ENCODE measurements at regions not wholly inside any gene's neighbourhood (a gene's known extent, or its start where the extent isn't known, plus 50 kb on each side); places are given as distances from the start of the nearest gene placed in this dataset.

GRCh38 chr2:104045071-104045470 lies 808.8 kb upstream of the POU3F3 start:
- no peak for DNase-seq (ENCODE audit: low read depth)

- no peak for DNase-seq (ENCODE audit: low read depth)
Observed at GRCh38 chr2:104046466-104046865, 807.4 kb upstream of the POU3F3 start.

DNA sequence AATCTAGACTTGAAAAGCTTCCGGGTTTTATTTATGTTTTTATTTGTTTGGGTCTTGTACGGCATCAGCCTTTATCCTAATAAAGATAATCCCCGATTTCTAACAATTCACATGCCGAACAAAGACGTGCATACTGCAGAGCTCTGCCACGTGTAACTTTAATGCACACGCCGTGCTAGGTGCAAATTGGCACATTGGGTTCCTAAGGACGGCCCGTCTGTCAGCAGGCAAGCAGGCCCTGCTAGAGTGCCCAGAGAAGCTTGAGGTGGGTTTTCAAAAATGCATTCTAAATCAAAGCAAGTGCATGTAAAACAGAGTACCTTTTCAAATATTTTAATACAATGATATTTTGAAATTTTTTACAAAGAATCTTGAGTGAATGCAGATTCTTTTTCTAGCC lies 806.4 kb upstream of the POU3F3 start:
- no peak for DNase-seq (ENCODE audit: low read depth)

DNA sequence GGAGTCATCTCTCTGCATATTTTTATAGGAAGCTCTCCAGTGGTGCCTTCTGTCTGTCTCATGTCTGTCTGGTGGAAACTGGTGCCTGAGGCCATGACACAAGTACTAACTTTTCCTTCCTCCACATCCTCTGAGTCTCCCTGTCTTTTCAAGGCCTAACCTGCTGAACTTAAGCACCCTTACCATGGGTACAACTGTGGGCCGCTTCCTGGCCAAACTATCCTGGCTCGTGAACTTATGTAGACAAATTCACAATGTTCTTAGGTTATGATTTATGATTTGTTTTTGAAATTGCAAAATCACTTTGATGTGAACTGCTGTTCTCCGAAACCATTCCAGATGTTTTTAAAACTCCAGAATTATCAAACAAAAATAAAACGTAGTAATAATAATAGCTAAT lies 804.5 kb upstream of the POU3F3 start:
- no peak for DNase-seq (ENCODE audit: low read depth)

- no peak for DNase-seq (ENCODE audit: low read depth)
Observed at GRCh38 chr2:104049981-104050380, 803.9 kb upstream of the POU3F3 start.

DNA sequence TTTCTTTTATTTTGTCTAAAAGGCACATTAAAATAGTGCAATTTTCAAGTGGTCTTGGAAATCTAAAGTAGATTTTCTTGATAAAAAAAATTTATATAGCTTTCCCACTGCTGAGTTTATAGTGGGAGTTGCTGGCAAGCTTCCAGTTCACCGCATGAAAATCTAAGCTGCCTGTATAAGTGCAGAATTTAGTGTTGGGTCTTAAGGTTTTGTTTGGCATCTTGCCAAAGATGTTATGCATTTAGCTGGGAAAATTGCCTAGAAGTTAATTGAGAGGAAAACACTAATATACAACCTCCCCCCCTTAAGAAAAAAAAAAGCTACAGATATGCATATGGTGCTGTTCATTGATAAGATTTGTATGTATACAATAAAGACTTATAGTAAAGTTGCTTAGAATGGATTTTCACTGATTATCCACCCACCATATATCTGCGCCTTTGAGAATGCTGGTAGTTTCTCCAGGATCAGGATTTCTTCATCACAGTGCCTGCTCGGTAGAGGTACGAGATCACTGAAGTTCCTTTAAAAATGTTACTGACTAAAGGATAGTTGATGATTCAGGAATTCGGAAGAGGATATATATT lies 803.2 kb upstream of the POU3F3 start:
- no peak for DNase-seq (ENCODE audit: low read depth)

DNA sequence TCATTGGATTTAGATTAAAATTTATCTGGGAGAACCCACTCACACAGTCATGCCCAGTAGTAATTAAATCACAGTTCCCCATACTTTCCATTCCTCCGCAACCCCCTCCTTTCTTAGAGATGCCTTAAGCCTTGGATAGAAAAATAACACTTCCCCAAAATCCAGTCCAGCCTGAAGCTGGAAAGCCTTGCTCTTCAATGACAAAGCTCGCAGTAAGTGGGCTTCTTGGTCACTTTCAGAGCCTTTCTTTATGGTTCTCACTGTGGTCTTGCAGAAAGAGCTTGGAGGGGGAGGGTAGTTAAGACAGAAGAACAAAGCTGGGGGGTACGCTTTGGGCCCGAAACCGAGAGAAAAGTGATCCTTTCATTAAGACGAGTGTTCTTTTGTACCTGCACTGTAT lies 802.1 kb upstream of the POU3F3 start:
- DNase-seq (ENCODE audit: low read depth): no peak

DNA sequence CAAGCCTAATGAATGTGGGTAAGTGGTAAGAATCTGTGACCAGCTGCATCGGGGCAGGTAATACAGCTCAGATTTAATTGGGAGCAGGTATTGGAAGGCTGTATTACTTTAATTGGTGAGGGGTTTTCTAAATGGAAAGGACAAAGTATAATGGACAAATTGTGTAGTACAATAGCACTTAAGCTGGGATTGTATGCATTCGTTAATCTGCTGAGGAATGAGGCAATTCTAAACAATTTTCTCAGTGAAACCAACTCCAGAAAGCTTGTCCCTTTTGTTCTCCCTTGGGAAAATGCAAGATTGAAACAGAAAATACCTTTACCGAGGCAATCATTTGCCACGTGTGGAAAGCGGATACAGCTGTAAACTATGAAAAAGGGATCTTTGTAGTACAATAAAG lies 801.6 kb upstream of the POU3F3 start:
- no peak for DNase-seq (ENCODE audit: low read depth)

DNA sequence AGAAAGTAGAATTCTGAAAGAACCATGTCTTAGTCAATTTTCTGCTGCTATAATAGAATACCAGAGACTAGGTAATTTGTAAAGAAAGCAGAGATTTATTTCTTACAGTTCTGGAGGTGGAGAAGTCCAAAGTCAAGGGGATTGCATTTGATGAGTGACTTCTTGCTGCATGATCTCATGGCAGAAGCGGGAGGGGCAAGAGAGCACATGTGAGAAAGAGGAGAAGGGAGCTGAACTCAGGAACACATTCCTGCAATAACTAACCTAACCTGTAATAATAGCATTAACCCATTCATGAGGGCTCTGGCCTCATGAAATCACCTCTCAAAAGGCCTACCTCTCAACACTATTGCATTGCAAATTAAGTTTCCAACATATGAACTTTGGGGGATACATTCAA lies 797.5 kb upstream of the POU3F3 start:
- DNase-seq (ENCODE audit: low read depth): no peak

- no peak for DNase-seq (ENCODE audit: low read depth)
Observed at GRCh38 chr2:104068665-104069064, 785.2 kb upstream of the POU3F3 start.

GRCh38 chr2:104077573-104077972 lies 776.3 kb upstream of the POU3F3 start:
- DNase-seq (ENCODE audit: low read depth): no peak

GRCh38 chr2:104078431-104079157 lies 775.3 kb upstream of the POU3F3 start:
- DNase-seq (ENCODE audit: low read depth): no peak

DNA sequence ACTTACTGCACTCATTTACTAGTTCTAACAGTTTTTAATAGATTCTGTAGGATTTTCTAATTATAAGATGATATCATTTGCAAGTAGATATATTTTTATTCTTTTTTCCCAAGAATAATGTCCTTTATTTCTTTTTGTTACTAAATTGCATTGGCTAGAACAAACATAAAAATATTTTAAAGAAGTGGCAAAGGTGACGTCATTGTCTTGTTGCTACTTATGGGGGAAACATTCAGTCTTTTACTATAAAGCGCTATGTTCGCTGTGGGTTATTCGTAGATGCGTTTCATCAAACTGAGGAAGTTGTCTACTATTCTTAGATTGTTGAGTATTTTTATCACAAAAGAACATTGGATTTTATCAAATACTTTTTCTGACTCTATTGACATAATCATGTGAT lies 765.2 kb upstream of the POU3F3 start:
- no peak for DNase-seq (ENCODE audit: low read depth)

DNA sequence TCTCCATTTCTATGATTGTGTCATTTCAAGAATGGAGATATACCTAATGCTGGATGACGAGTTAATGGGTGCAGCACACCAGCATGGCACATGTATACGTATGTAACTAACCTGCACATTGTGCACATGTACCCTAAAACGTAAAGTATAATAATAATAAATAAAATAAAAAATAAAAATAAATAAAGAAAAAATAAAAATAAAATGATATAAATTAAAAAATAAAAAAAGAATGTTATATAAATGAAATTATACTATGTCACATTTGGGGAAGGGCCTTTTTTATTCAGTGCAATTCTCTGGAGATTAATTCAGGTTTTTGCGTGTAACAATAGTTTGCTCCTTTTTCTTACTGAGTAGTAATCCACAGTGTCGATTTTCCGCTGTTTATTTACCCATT lies 763.5 kb upstream of the POU3F3 start:
- no peak for DNase-seq (ENCODE audit: low read depth)

GRCh38 chr2:104091894-104092293 lies 762.0 kb upstream of the POU3F3 start:
- DNase-seq (ENCODE audit: low read depth): no peak

GRCh38 chr2:104092886-104093285 lies 761.0 kb upstream of the POU3F3 start:
- DNase-seq (ENCODE audit: low read depth): no peak

- no peak for DNase-seq (ENCODE audit: low read depth)
Observed at GRCh38 chr2:104102615-104103014, 751.3 kb upstream of the POU3F3 start.

DNA sequence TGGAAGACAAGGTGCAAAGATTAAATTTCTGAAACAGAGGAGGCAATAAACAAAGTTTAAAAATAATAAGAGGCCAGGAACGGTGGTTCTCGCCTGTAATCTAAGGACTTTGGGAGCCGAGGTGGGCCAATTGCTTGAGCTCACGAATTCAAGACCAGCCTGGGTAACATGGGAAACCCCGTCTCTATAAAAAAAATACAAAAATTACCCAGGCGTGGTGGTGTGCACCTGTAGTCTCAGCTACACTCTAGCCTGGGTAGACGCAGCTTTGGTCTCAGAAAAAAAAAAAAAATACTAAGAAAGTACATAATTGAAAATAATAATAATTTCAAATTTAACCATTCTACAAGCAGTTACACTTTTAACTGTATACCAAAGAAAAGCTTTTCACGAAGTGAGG lies 744.6 kb upstream of the POU3F3 start:
- no peak for DNase-seq (ENCODE audit: low read depth)

GRCh38 chr2:104118889-104119288 lies 735.0 kb upstream of the POU3F3 start:
- no peak for DNase-seq (ENCODE audit: low read depth)

DNA sequence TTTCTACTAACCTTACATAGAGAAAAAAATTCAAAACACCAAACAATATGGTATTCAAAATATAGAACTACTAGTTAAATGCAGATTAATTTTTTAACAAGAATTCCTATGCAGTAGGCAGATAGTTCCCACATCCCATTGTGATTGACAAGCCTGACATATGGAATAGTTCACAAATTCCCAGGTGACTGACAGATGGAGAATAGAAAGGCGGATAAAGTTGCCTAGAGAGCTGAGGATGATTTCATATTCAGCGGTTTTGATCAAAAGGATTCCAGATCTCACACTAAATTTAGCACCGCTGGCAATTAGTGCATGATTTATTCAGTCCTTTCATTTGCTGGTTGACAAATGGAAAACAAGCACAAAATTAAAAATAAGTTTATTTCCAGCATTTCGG lies 733.7 kb upstream of the POU3F3 start:
- DNase-seq (ENCODE audit: low read depth): no peak

DNA sequence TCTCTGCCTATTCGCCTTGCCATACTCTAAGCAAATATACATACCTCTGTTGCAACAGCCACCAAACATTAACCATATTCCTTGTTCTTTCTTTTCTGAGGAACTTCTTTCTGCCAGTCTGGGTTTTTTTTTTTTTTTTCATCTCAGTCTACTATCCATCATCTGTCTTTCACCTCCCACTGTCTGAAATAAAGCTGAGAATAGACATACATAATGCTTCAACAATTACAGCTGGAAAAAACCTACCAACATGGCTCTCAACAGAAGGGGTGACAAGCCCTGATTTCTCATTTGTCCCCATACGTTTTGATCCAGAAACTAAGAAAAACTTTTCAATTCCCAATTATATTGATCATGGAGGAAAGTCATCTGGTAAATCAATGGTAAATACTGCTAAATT lies 728.8 kb upstream of the POU3F3 start:
- no peak for DNase-seq (ENCODE audit: low read depth)

GRCh38 chr2:104127049-104127770 lies 726.7 kb upstream of the POU3F3 start:
- DNase-seq (ENCODE audit: low read depth): no peak

DNA sequence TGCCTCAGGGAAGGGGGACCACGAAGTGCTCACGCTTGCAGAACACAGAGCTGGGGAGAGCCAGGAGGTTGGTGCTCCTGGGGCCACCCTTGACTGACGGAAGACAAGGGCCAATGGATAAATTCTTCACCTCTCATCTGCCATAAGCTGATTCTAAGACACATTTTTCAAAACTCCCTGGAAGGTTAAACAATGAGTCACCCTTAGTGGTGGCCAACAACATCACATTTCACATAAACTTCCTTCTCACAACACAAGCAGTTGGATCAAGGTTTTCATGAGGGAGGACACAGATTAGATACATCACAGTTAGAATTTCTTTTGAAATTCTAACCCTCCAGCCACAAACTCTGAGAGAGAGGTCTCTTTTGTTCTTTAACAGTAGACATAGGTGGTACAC lies 713.6 kb upstream of the POU3F3 start:
- DNase-seq (ENCODE audit: low read depth): no peak

DNA sequence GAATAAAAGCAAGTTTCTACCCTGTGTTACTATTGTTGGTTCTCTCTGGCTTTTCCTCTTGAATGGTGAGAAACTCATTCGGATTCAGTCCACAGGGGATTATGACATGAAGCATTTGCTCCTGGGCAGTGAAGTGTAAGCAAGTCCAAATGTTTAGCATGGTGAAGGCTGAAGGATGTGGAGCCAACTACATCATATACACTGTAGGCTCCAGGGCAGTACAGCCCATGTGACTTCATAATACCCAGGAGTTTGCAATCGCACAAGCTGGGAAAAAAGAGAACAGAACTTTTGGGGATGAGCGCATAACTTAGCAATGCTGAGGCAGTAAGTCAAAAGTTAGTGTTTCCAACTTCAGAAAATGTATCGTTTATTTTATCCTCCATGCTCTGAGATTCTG lies 695.7 kb upstream of the POU3F3 start:
- DNase-seq (ENCODE audit: low read depth): no peak

Measured in GM04503 (cell line).